Fibroblast of the aortic adventitia (primary cell): ENCODE measurements at regions not wholly inside any gene's neighbourhood (a gene's known extent, or its start where the extent isn't known, plus 50 kb on each side); places are given as distances from the start of the nearest gene placed in this dataset.

Experiments
- DNase-seq: peaks from one replicate; pipeline ENCODE4 v3.0.0-alpha.2; 2010; ENCODE audit warnings: low read depth
- H3K4me3 ChIP-seq: 2 replicates; pipeline ENCODE4 v1.5.1; 2011; ENCODE audit warnings: low read depth, mild to moderate bottlenecking, control low read depth, low read length, moderate library complexity
- CTCF ChIP-seq: IDR thresholded peaks from 2 replicates; pipeline ENCODE4 v1.5.1; 2011; ENCODE audit warnings: mild to moderate bottlenecking, low read length, control low read depth, inconsistent platforms; ENCODE audit not compliant: insufficient read depth

- TF ChIP-seq CTCF = no peak
- H3K4me3 ChIP-seq = no peak overlapping the region
- peak; percentile 94 for DNase-seq
These were observed 106.6 kb upstream of the PDE5A start for GRCh38 chr4:119735165-119735651.

GRCh38 chr4:119733431-119733830, 104.8 kb upstream of the PDE5A start:
- DNase-seq = peak; percentile 35
- TF ChIP-seq CTCF = no peak
- no peak overlapping the region for H3K4me3 ChIP-seq

- DNase-seq = no peak
- TF ChIP-seq CTCF = no peak
- no peak overlapping the region for H3K4me3 ChIP-seq
These were observed 103.2 kb upstream of the PDE5A start for GRCh38 chr4:119731778-119732177.

GRCh38 chr4:119731146-119731742, 102.6 kb upstream of the PDE5A start:
- TF ChIP-seq CTCF = no peak
- DNase-seq = peak; percentile 37
- no peak overlapping the region for H3K4me3 ChIP-seq

GRCh38 chr4:119730671-119730950, 102.0 kb upstream of the PDE5A start:
- H3K4me3 ChIP-seq = no peak overlapping the region
- TF ChIP-seq CTCF = no peak
- no peak for DNase-seq

- no peak for TF ChIP-seq CTCF
- DNase-seq = peak; percentile 97
- H3K4me3 ChIP-seq = no peak overlapping the region
These were observed 101.4 kb upstream of the PDE5A start for GRCh38 chr4:119729835-119730670.
